H1 (cell line): ENCODE measurements at regions not wholly inside any gene's neighbourhood (a gene's known extent, or its start where the extent isn't known, plus 50 kb on each side); places are given as distances from the start of the nearest gene placed in this dataset.

ENCODE experiments used
- CTCF ChIA-PET: fragments of 300-600 bp; sonication (Branson Sonifier 250); formaldehyde crosslinking; loops from one replicate; lab custom pipeline; 2021; ENCODE audit not compliant: partially characterized antibody; lab: Charles Lee
- POLR2A ChIA-PET: fragments of 300-600 bp; sonication (Branson Sonifier 250); formaldehyde crosslinking; loops from one replicate; lab custom pipeline; 2021; ENCODE audit warnings: inconsistent platforms; ENCODE audit not compliant: partially characterized antibody; lab: Charles Lee
- DNase-seq, 2 experiments: peaks; one replicate each; pipeline versions ENCODE4 v3.0.0 to v3.0.0-alpha.2; 2010 to 2022; ENCODE audit warnings: low spot score in 2 of 2, low read depth in 1 of 2, mixed read lengths in 1 of 2
- FAIRE-seq: peaks from 2 replicates; lab custom pipeline; 2011; peaks lifted over from hg19 to GRCh38; lab: Jason Lieb, UNC
- H2AFZ ChIP-seq: 2 replicates; pipeline ENCODE4 v1.8.1; 2012; ENCODE audit warnings: low read length, inconsistent platforms
- H2AK5ac ChIP-seq: 2 replicates; pipeline ENCODE4 v1.6.1; 2013; ENCODE audit warnings: low read depth, low read length
- H2BK120ac ChIP-seq: replicated peaks from 2 replicates; pipeline ENCODE3; 2013; ENCODE audit warnings: low read depth, low read length, inconsistent platforms
- H2BK12ac ChIP-seq: 2 replicates; pipeline ENCODE4 v1.6.1; 2013; ENCODE audit warnings: low read depth, low read length
- H2BK15ac ChIP-seq: 2 replicates; pipeline ENCODE4 v1.6.1; 2013; ENCODE audit warnings: low read length
- H2BK20ac ChIP-seq: 2 replicates; pipeline ENCODE4 v1.6.1; 2013; ENCODE audit warnings: low read length
- H2BK5ac ChIP-seq: 2 replicates; pipeline ENCODE4 v1.6.1; 2013; ENCODE audit warnings: low read depth, low read length
- H3K14ac ChIP-seq: 2 replicates; pipeline ENCODE4 v1.6.1; 2013; ENCODE audit warnings: inconsistent platforms; ENCODE audit not compliant: insufficient read length
- H3K18ac ChIP-seq: 2 replicates; pipeline ENCODE4 v1.6.1; 2013; ENCODE audit warnings: low read length; ENCODE audit errors: extremely low read depth
- H3K23ac ChIP-seq: 2 replicates; pipeline ENCODE4 v1.6.1; 2013; ENCODE audit warnings: inconsistent platforms; ENCODE audit not compliant: insufficient read length
- H3K23me2 ChIP-seq: 2 replicates; pipeline ENCODE4 v1.6.1; 2013; ENCODE audit warnings: low read depth, low read length
- H3K27ac ChIP-seq: 2 replicates; pipeline ENCODE4 v1.6.1; 2011; ENCODE audit warnings: low read depth, low read length, inconsistent platforms
- H3K27me3 ChIP-seq, 4 experiments: replicated peaks in 1 of 4; 1 replicate in 1 of 4; 2 replicates in 3 of 4; pipeline versions ENCODE4 v1.6.1 to v1.8.1; 2011 to 2013; ENCODE audit warnings: low read length in 3 of 4, mild to moderate bottlenecking in 3 of 4, inconsistent platforms in 2 of 4, mixed read lengths in 2 of 4, moderate library complexity in 1 of 4; ENCODE audit not compliant: control insufficient read depth in 3 of 4, insufficient read depth in 3 of 4; ENCODE audit errors: extremely low read depth in 1 of 4
- H3K36me3 ChIP-seq, 4 experiments: 2 replicates each; pipeline versions ENCODE4 v1.6.1 to v1.8.1; 2011 to 2013; ENCODE audit warnings: mild to moderate bottlenecking in 4 of 4, low read length in 3 of 4, moderate library complexity in 2 of 4, control low read depth in 1 of 4, inconsistent platforms in 1 of 4; ENCODE audit not compliant: insufficient read depth in 4 of 4, control insufficient read depth in 2 of 4
- H3K4ac ChIP-seq: replicated peaks from 2 replicates; pipeline ENCODE3; 2013; ENCODE audit warnings: low read length, low read depth, mixed read lengths, inconsistent platforms; ENCODE audit not compliant: insufficient read length
- H3K4me1 ChIP-seq, 4 experiments: replicated peaks in 1 of 4; 1 replicate in 1 of 4; 2 replicates in 3 of 4; pipeline versions ENCODE4 v1.6.1 to v1.8.1; 2011 to 2013; ENCODE audit warnings: low read length in 3 of 4, inconsistent platforms in 2 of 4, mixed read lengths in 1 of 4; ENCODE audit not compliant: insufficient read depth in 4 of 4, control insufficient read depth in 3 of 4
- H3K4me2 ChIP-seq, 2 experiments: 2 replicates each; pipeline versions ENCODE4 v1.6.1 to v1.8.1; 2011 to 2013; ENCODE audit warnings: low read depth in 2 of 2, low read length in 2 of 2, control low read depth in 1 of 2, inconsistent platforms in 1 of 2, mild to moderate bottlenecking in 1 of 2; ENCODE audit not compliant: insufficient read depth in 1 of 2
- H3K4me3 ChIP-seq, 4 experiments: fragments of 200-600, 300-600 bp in 1 of 4; sonication (generic), shearing (Covaris generic), sonication (Bioruptor Twin) in 1 of 4; 2 replicates each; pipeline versions ENCODE4 v1.5.1 to v1.8.1; 2011 to 2016; ENCODE audit warnings: low read length in 4 of 4, low read depth in 3 of 4, control low read depth in 2 of 4, inconsistent platforms in 2 of 4, mild to moderate bottlenecking in 2 of 4, mixed read lengths in 1 of 4, moderate library complexity in 1 of 4; ENCODE audit not compliant: insufficient read depth in 2 of 4; ENCODE audit errors: extremely low read depth in 1 of 4
- H3K56ac ChIP-seq: replicated peaks from 2 replicates; pipeline ENCODE3; 2013; ENCODE audit warnings: low read depth, mild to moderate bottlenecking, mixed read lengths, low read length, inconsistent platforms; ENCODE audit not compliant: insufficient read length
- H3K79me1 ChIP-seq: 2 replicates; pipeline ENCODE4 v1.6.1; 2013; ENCODE audit warnings: low read depth, low read length, control low read depth
- H3K79me2 ChIP-seq, 2 experiments: 2 replicates each; pipeline versions ENCODE4 v1.6.1 to v1.8.1; 2012 to 2013; ENCODE audit warnings: low read length in 2 of 2, mild to moderate bottlenecking in 2 of 2, inconsistent platforms in 1 of 2; ENCODE audit not compliant: insufficient read depth in 2 of 2, control insufficient read depth in 1 of 2
- H3K9ac ChIP-seq, 4 experiments: replicated peaks in 1 of 4; 1 replicate in 1 of 4; 2 replicates in 3 of 4; pipeline versions ENCODE4 v1.6.1 to v1.8.1; 2011 to 2013; ENCODE audit warnings: low read depth in 3 of 4, low read length in 3 of 4, control low read depth in 2 of 4, mild to moderate bottlenecking in 2 of 4, moderate library complexity in 2 of 4, inconsistent platforms in 1 of 4; ENCODE audit errors: extremely low read depth in 1 of 4
- H3K9me3 ChIP-seq, 2 experiments: 2 replicates each; pipeline versions ENCODE4 v1.6.1 to v1.8.1; 2012 to 2013; ENCODE audit warnings: mild to moderate bottlenecking in 2 of 2, moderate library complexity in 2 of 2, control low read depth in 1 of 2, inconsistent platforms in 1 of 2, low read depth in 1 of 2, low read length in 1 of 2, mixed read lengths in 1 of 2; ENCODE audit not compliant: insufficient read depth in 2 of 2
- H4K20me1 ChIP-seq, 2 experiments: replicated peaks in 1 of 2; 2 replicates each; pipeline versions ENCODE3 to v1.8.1; 2011 to 2013; ENCODE audit warnings: inconsistent platforms in 2 of 2, low read length in 2 of 2, mild to moderate bottlenecking in 1 of 2; ENCODE audit not compliant: insufficient read depth in 2 of 2, control insufficient read depth in 1 of 2
- H4K5ac ChIP-seq: 2 replicates; pipeline ENCODE4 v1.6.1; 2013; ENCODE audit warnings: low read length, low read depth, mixed read lengths, inconsistent platforms; ENCODE audit not compliant: insufficient read length
- H4K8ac ChIP-seq: 2 replicates; pipeline ENCODE4 v1.8.0; 2013; ENCODE audit warnings: mild to moderate bottlenecking, moderate library complexity, low read length, inconsistent platforms; ENCODE audit not compliant: insufficient read depth; ENCODE audit errors: extremely low read depth
- H4K91ac ChIP-seq: replicated peaks from 2 replicates; pipeline ENCODE3; 2013; ENCODE audit warnings: low read length, mixed read lengths, inconsistent platforms; ENCODE audit not compliant: insufficient read length
- CHD1 ChIP-seq: IDR thresholded peaks from 2 replicates; pipeline ENCODE4 v1.6.1; 2012; ENCODE audit warnings: low read depth, low read length, improper control_type of control experiment
- WGBS, 2 experiments: shearing (Covaris generic) in 1 of 2; methylation state at CpG; one replicate each; pipeline versions ENCODE4 v1.1.6 to v1.1.7; 2013 to 2015; ENCODE audit warnings: low lambda C conversion rate in 2 of 2, mixed read lengths in 2 of 2, inconsistent platforms in 1 of 2, low coverage in 1 of 2, missing lambda C conversion rate in 1 of 2; ENCODE audit not compliant: insufficient replicate concordance in 2 of 2, insufficient coverage in 1 of 2, insufficient read length in 1 of 2; ENCODE audit errors: extremely low coverage in 1 of 2, missing lambda C conversion rate in 1 of 2; 5-methylcytosine and 5-hydroxymethylcytosine counted together

DNA sequence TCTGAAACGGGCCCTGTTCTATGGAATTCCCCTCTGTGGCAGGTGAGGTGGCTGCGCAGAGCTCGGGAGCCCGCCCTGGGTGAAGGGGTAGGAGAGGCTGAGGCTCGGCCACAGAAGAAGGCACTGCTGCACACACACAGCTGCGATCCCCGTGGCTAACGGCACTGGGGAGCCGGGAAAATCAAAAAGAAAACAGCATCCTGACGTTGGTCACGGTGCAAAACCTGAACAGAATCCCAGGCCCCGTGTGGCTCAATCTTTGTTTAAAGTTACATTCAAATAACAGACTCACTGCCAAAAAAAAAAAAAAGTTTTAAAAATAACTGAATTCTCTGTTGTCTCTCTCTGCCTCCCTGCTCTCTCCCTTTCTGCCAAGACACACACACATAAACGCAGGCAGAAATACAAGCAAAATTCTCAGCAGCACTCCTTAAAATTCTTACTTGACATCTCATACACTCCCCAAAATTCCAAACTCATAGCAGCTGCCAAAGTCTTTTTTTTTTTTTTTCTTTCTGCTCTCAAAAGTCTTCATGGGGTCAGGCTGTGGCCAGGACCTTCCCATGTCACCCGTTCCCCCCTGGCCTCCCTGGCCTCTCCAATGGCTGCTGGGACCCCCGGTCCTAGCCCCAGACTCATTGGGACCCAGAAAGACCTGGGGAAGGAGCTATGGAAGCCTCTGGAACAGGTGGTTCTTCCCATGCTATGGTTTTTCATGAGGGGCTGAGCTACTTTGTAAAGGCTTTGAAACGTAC, 248.8 kb downstream of the TTLL2 start:
- no peak overlapping the region for H2AK5ac ChIP-seq
- no peak overlapping the region for H3K23ac ChIP-seq
- FAIRE-seq (no peak), DNase-seq (no peak)
- H3K4me3 ChIP-seq: no peak overlapping the region
- TF ChIP-seq CHD1: no peak
- no peak overlapping the region for H4K5ac ChIP-seq
- WGBS, 2 experiments: 87% methylated on average over 16 of the region's 16 CpGs; no CpG with 5 or more reads in 1 of the 2 experiments
- H2BK120ac ChIP-seq: no peak overlapping the region
- H3K4ac ChIP-seq: no peak overlapping the region
- H3K36me3 ChIP-seq: no peaks in the 10 kb centered on the region
- no peak overlapping the region for H2AFZ ChIP-seq
- H3K56ac ChIP-seq: no peak overlapping the region
- H3K9me3 ChIP-seq: no peaks in the 10 kb centered on the region
- ChIA-PET CTCF (interaction anchor here (1.4 kb wide), 1 partner anchor 13 kb away, joined by 3 read pairs; no protein-coding TSS in a partner anchor), POLR2A (no interaction called here)
- no peak overlapping the region for H3K18ac ChIP-seq
- H2BK12ac ChIP-seq: no peak overlapping the region
- H3K79me1 ChIP-seq: no peaks in the 10 kb centered on the region
- no peak overlapping the region for H2BK5ac ChIP-seq
- no peak overlapping the region for H3K4me2 ChIP-seq
- no peak overlapping the region for H3K27ac ChIP-seq
- no peak overlapping the region for H3K9ac ChIP-seq
- no peaks in the 10 kb centered on the region; a peak in 2 of 7 replicates for H3K4me1 ChIP-seq
- H3K27me3 ChIP-seq: peaks cover 0 to 2% (median 0%) of the 10 kb centered on the region in 4 experiments; a peak in 1 of 7 replicates
- no peaks in the 10 kb centered on the region for H4K20me1 ChIP-seq
- H3K23me2 ChIP-seq: no peaks in the 10 kb centered on the region
- H3K14ac ChIP-seq: no peak overlapping the region
- H2BK20ac ChIP-seq: no peak overlapping the region
- H2BK15ac ChIP-seq: no peak overlapping the region
- H3K79me2 ChIP-seq: no peaks in the 10 kb centered on the region
- H4K8ac ChIP-seq: no peak overlapping the region; the same call in 1 of the 2 replicates
- no peak overlapping the region for H4K91ac ChIP-seq
